K562 (cell line): ENCODE measurements at regions not wholly inside any gene's neighbourhood (a gene's known extent, or its start where the extent isn't known, plus 50 kb on each side); places are given as distances from the start of the nearest gene placed in this dataset.

Experiments used
- ATAC-seq: fragments of 200-7000 bp; cut with Tn5 transposase; 3 replicates; pipeline ENCODE4 v1.9.1; 2020; ENCODE audit warnings: moderate library complexity
- BruUV-seq: library from RNA; stranded (reverse); fragments of 400-500 nt; replicated peaks from 2 replicates; lab custom pipeline; 2021; lab: Mats Ljungman, UMichigan
- CTCF ChIA-PET: fragments of 300-600 bp; formaldehyde crosslinking; extraction: SDS; loops from one replicate; lab custom pipeline; 2021; ENCODE audit warnings: low intra/inter-chr PET ratio; lab: Yijun Ruan, JAX
- POLR2A ChIA-PET: fragments of 300-600, 350-650 bp; sonication (Branson Sonifier 250); formaldehyde crosslinking; extraction: SDS; loops from one replicate; lab custom pipeline; 2021; ENCODE audit warnings: antibody characterized with exemption, inconsistent platforms; lab: Yijun Ruan, JAX
- DNase-seq, 4 experiments: peaks; one replicate each; pipeline versions ENCODE4 v3.0.0 to v3.0.0-alpha.2; 2011 to 2018; ENCODE audit warnings: low spot score in 3 of 4, mixed read lengths in 3 of 4; ENCODE audit errors: extremely low read depth in 1 of 4
- FAIRE-seq: peaks from 2 replicates; lab custom pipeline; 2011; peaks lifted over from hg19 to GRCh38; lab: Jason Lieb, UNC
- H2AFZ ChIP-seq: 2 replicates; pipeline ENCODE4 v1.6.0; 2011; ENCODE audit warnings: low read depth, low read length, control low read depth, inconsistent platforms
- H3K27ac ChIP-seq: fragments of 200-600 bp; 3 replicates; pipeline ENCODE4 v1.8.0; 2011; ENCODE audit warnings: low read depth, mild to moderate bottlenecking, control low read depth, inconsistent platforms, low read length, moderate library complexity, mixed read lengths; ENCODE audit errors: extremely low read depth
- H3K27me3 ChIP-seq, 2 experiments: fragments of 300-600 bp in 1 of 2; 2 replicates in 1 of 2; 3 replicates in 1 of 2; pipeline versions ENCODE4 v1.6.0 to v1.8.0; 2011; ENCODE audit warnings: inconsistent platforms in 2 of 2, low read length in 2 of 2, mild to moderate bottlenecking in 1 of 2, mixed read lengths in 1 of 2, moderate library complexity in 1 of 2; ENCODE audit not compliant: control insufficient read depth in 2 of 2, insufficient read depth in 2 of 2
- H3K36me3 ChIP-seq: fragments of 300-600 bp; 3 replicates; pipeline ENCODE4 v1.8.0; 2011; ENCODE audit warnings: mild to moderate bottlenecking, low read length, inconsistent platforms; ENCODE audit not compliant: control insufficient read depth, insufficient read depth
- H3K4me1 ChIP-seq, 2 experiments: fragments of 200-600 bp in 1 of 2; replicated peaks in 1 of 2; 2 replicates in 1 of 2; 3 replicates in 1 of 2; pipeline versions ENCODE4 v1.5.1 to v1.8.0; 2011; ENCODE audit warnings: inconsistent platforms in 2 of 2, low read length in 2 of 2, mild to moderate bottlenecking in 1 of 2, mixed read lengths in 1 of 2, moderate library complexity in 1 of 2; ENCODE audit not compliant: control insufficient read depth in 2 of 2, insufficient read depth in 2 of 2
- H3K4me2 ChIP-seq: 2 replicates; pipeline ENCODE4 v1.6.1; 2011; ENCODE audit warnings: low read length, control low read depth, inconsistent platforms, mixed read lengths; ENCODE audit not compliant: insufficient read depth
- H3K4me3 ChIP-seq: fragments of 200-600 bp; sonication (generic), shearing (Covaris generic); 2 replicates; pipeline ENCODE4 v1.5.1; 2016; ENCODE audit warnings: control low read depth, inconsistent platforms
- H3K79me2 ChIP-seq: fragments of 200-600 bp; 3 replicates; pipeline ENCODE4 v1.8.0; 2011; ENCODE audit warnings: low read length, inconsistent platforms; ENCODE audit not compliant: control insufficient read depth, insufficient read depth
- H3K9ac ChIP-seq, 2 experiments: 2 replicates each; pipeline versions ENCODE4 v1.6.0 to v1.6.1; 2011; ENCODE audit warnings: low read depth in 2 of 2, low read length in 2 of 2, control low read depth in 1 of 2, inconsistent platforms in 1 of 2, mild to moderate bottlenecking in 1 of 2, mixed read lengths in 1 of 2; ENCODE audit not compliant: insufficient read depth in 1 of 2
- H3K9me1 ChIP-seq: one replicate; pipeline ENCODE4 v1.6.0; 2011; ENCODE audit warnings: inconsistent platforms, mild to moderate bottlenecking, low read length, moderate library complexity; ENCODE audit not compliant: control insufficient read depth, insufficient read depth
- H3K9me3 ChIP-seq: replicated peaks from 2 replicates; pipeline ENCODE4 v1.5.1; 2011; ENCODE audit warnings: low read depth, low read length, inconsistent platforms; ENCODE audit not compliant: control insufficient read depth, insufficient read depth
- H4K20me1 ChIP-seq: replicated peaks from 2 replicates; pipeline ENCODE4 v1.6.1; 2011; ENCODE audit warnings: low read length, inconsistent platforms, mixed read lengths; ENCODE audit not compliant: control insufficient read depth, insufficient read depth
- BDP1 ChIP-seq: IDR thresholded peaks from 3 replicates; pipeline ENCODE4 v1.6.1; 2011; ENCODE audit not compliant: insufficient read length, insufficient read depth
- BHLHE40 ChIP-seq: IDR thresholded peaks from 2 replicates; pipeline ENCODE4 v1.6.1; 2011; ENCODE audit warnings: low read length, improper control_type of control experiment
- CHD2 ChIP-seq: IDR thresholded peaks from 2 replicates; pipeline ENCODE4 v1.6.1; 2011; ENCODE audit warnings: low read depth, low read length
- HIVEP1 ChIP-seq: fragments of 250-450 bp; sonication (Bioruptor Pico); IDR thresholded peaks from 2 replicates; pipeline ENCODE4 v1.4.0; 2020; ENCODE audit warnings: mild to moderate bottlenecking
- POLR3A ChIP-seq: IDR thresholded peaks from 2 replicates; pipeline ENCODE4 v1.6.1; 2011; ENCODE audit warnings: borderline replicate concordance, mild to moderate bottlenecking, moderate library complexity; ENCODE audit not compliant: insufficient read length, insufficient read depth; ENCODE audit errors: extremely low read depth
- RBM34 ChIP-seq: fragments of 200-400 bp; formaldehyde crosslinking; IDR thresholded peaks from 2 replicates; pipeline ENCODE4 v1.6.1; 2018; ENCODE audit warnings: low read length, borderline replicate concordance; ENCODE audit not compliant: insufficient read depth
- TCF7L2 ChIP-seq: fragments of 150-350 bp; IDR thresholded peaks from 2 replicates; pipeline ENCODE4 v1.6.1; 2016; ENCODE audit warnings: low read depth, mild to moderate bottlenecking, low read length, moderate library complexity
- ZNF24 ChIP-seq: fragments of 450-650 bp; IDR thresholded peaks from 2 replicates; pipeline ENCODE4 v1.6.1; 2016
- ZNF354B ChIP-seq: fragments of 250-450 bp; sonication (Bioruptor Pico); IDR thresholded peaks from 2 replicates; pipeline ENCODE4 v1.4.0; 2020
- WGBS: fragments of 100-300 bp; shearing (Covaris generic); methylation state at CpG from one replicate; pipeline ENCODE4 v1.1.6; 2016; ENCODE audit warnings: low coverage, mixed read lengths; ENCODE audit not compliant: insufficient coverage; ENCODE audit errors: missing lambda C conversion rate; 5-methylcytosine and 5-hydroxymethylcytosine counted together
- in situ Hi-C: fragments of 300-500 bp; cut with MboI; formaldehyde crosslinking; loops from 4 replicates; pipeline ENCODE4 v1.15.0; 2018; ENCODE audit warnings: inconsistent platforms, mixed read lengths
- intact Hi-C: fragments of 100-400 bp; cut with micrococcal nuclease; formaldehyde crosslinking; loops from 2 replicates; pipeline ENCODE4 v1.14.2; 2022
- TF ChIP-seq, protein P1 (sequence below), 2 experiments: IDR thresholded peaks; 2 replicates each; pipeline ENCODE4 v1.6.1; 2011; ENCODE audit warnings: borderline replicate concordance in 1 of 2, control low read depth in 1 of 2, low read depth in 1 of 2, low read length in 1 of 2, mild to moderate bottlenecking in 1 of 2, mixed read lengths in 1 of 2, moderate library complexity in 1 of 2; ENCODE audit not compliant: insufficient read depth in 1 of 2, insufficient read length in 1 of 2, poor library complexity in 1 of 2, severe bottlenecking in 1 of 2; ENCODE audit errors: extremely low read depth in 1 of 2
- TF ChIP-seq, protein P2 (sequence below): fragments of 450-650 bp; conservative IDR thresholded peaks from 2 replicates; pipeline ENCODE4 v1.6.1; 2016; ENCODE audit warnings: missing genetic modification characterization, low read depth, mild to moderate bottlenecking, control low read depth, missing compliant biosample characterization

- Histone ChIP-seq H3K79me2 (no peaks in the 10 kb centered on the region), H2AFZ (no peak overlapping the region), H3K4me1 (no peaks in the 10 kb centered on the region), H3K9ac (no peak overlapping the region), H3K9me3 (no peaks in the 10 kb centered on the region), H3K27me3 (peaks cover 5 to 11% of the 10 kb centered on the region in 2 experiments; a peak in 4 of 5 replicates), H4K20me1 (no peaks in the 10 kb centered on the region), H3K27ac (no peak overlapping the region), H3K9me1 (no peaks in the 10 kb centered on the region), H3K4me3 (no peak overlapping the region), H3K36me3 (no peaks in the 10 kb centered on the region), H3K4me2 (no peak overlapping the region)
- no peak for FAIRE-seq
- no peak for TF ChIP-seq CHD2
- no peak for TF ChIP-seq ZNF24
- TF ChIP-seq POLR3A = no peak
- TF ChIP-seq, protein P1, sequence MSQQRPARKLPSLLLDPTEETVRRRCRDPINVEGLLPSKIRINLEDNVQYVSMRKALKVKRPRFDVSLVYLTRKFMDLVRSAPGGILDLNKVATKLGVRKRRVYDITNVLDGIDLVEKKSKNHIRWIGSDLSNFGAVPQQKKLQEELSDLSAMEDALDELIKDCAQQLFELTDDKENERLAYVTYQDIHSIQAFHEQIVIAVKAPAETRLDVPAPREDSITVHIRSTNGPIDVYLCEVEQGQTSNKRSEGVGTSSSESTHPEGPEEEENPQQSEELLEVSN (IDR thresholded peaks at IDR 0.05; ENCODE audit: borderline replicate concordance in 1 of 2, extremely low read depth in 1 of 2, insufficient read depth in 1 of 2, insufficient read length in 1 of 2, low read depth in 1 of 2, low read length in 1 of 2, poor library complexity in 1 of 2, severe bottlenecking in 1 of 2) = no peak
- TF ChIP-seq HIVEP1 (CRISPR knock-in tag) = no peak
- no peak for TF ChIP-seq BDP1
- TF ChIP-seq BHLHE40 = no peak
- no peak for TF ChIP-seq TCF7L2
- no peak for TF ChIP-seq RBM34
- TF ChIP-seq ZNF354B (CRISPR knock-in tag) = no peak
- TF ChIP-seq, protein P2, sequence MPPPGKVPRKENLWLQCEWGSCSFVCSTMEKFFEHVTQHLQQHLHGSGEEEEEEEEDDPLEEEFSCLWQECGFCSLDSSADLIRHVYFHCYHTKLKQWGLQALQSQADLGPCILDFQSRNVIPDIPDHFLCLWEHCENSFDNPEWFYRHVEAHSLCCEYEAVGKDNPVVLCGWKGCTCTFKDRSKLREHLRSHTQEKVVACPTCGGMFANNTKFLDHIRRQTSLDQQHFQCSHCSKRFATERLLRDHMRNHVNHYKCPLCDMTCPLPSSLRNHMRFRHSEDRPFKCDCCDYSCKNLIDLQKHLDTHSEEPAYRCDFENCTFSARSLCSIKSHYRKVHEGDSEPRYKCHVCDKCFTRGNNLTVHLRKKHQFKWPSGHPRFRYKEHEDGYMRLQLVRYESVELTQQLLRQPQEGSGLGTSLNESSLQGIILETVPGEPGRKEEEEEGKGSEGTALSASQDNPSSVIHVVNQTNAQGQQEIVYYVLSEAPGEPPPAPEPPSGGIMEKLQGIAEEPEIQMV (tag) = no peak
- intact Hi-C loops (no loop called here), in situ Hi-C loops (loop anchor here (25.0 kb wide), 1 partner anchor 441 kb away; no protein-coding TSS in a partner anchor)
- ChIA-PET POLR2A (interaction anchor here (0.8 to 1.7 kb wide), 2 partner anchors 10 to 168 kb away, joined by 3 to 4 read pairs; no protein-coding TSS in a partner anchor), CTCF (interaction anchor here (1.4 to 9.8 kb wide), 2 partner anchors 170 to 455 kb away, joined by 3 to 185 read pairs; no protein-coding TSS in a partner anchor)
- DNase-seq = no peak
- no peak for ATAC-seq
- BruUV-seq = no TSS peak
- WGBS = 0% methylated on average over 3 of the region's 3 CpGs
Measured at GRCh38 chr7:25396668-25397067, 168.4 kb upstream of the NPVF start.
